Activated CD4-positive, alpha-beta memory T cell treated with anti-CD3 and anti-CD28 coated beads for 36 hours (primary cell): ENCODE measurements at regions not wholly inside any gene's neighbourhood (a gene's known extent, or its start where the extent isn't known, plus 50 kb on each side); places are given as distances from the start of the nearest gene placed in this dataset.

Source experiments
- CTCF ChIA-PET: fragments of 350-600 bp; sonication (Branson Sonifier 250); formaldehyde crosslinking; loops from one replicate; lab custom pipeline; 2021; ENCODE audit warnings: antibody characterized with exemption, inconsistent platforms; lab: Charles Lee
- POLR2A ChIA-PET: fragments of 350-600 bp; sonication (Branson Sonifier 250); formaldehyde crosslinking; loops from one replicate; lab custom pipeline; 2021; ENCODE audit warnings: antibody characterized with exemption; lab: Charles Lee
- DNase-seq: peaks from one replicate; pipeline ENCODE4 v3.0.0-alpha.2; 2020
- H3K27ac Mint-ChIP-seq: one replicate; pipeline ENCODE4 v1.8.0; 2021; ENCODE audit warnings: mixed read lengths
- H3K27me3 Mint-ChIP-seq: one replicate; pipeline ENCODE4 v1.8.0; 2021; ENCODE audit warnings: mixed read lengths
- H3K36me3 Mint-ChIP-seq: one replicate; pipeline ENCODE4 v1.8.0; 2021; ENCODE audit warnings: mixed read lengths
- H3K4me1 Mint-ChIP-seq: one replicate; pipeline ENCODE4 v1.8.0; 2021; ENCODE audit warnings: low read depth, mixed read lengths
- H3K4me3 Mint-ChIP-seq: one replicate; pipeline ENCODE4 v1.8.0; 2021; ENCODE audit warnings: mild to moderate bottlenecking, mixed read lengths
- H3K9me3 Mint-ChIP-seq: one replicate; pipeline ENCODE4 v1.8.0; 2021; ENCODE audit warnings: mixed read lengths
- intact Hi-C: fragments of 100-400 bp; cut with micrococcal nuclease; formaldehyde crosslinking; loops from one replicate; pipeline ENCODE4 v1.15.1; 2023

DNA sequence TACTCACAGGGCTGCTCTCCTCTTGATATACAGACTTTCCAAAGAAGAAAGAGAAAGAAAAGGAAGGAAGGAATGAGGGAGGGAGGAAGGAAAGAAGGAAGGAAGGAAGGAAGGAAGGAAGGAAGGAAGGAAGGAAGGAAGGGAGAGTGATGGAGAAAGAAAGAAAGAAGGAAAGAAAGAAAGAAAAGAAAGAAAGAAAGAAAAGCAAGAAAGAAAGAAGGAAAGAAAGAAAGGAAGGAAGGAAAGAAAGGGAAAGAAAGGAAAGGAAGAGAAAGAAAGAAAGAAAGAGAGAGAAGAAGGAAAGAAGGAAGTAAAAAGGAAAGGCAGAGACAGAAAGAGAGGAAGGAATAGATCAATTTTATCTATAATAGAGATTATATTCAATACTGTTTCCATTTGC lies 1257.4 kb downstream of the EPHA7 start:
- Mint-ChIP-seq H3K36me3 (no peaks in the 10 kb centered on the region), H3K4me1 (no peaks in the 10 kb centered on the region), H3K27ac (no peak overlapping the region), H3K9me3 (peaks cover 5% of the 10 kb centered on the region), H3K4me3 (no peak overlapping the region), H3K27me3 (no peaks in the 10 kb centered on the region)
- intact Hi-C loops = no loop called here
- no peak for DNase-seq
- ChIA-PET POLR2A (no interaction called here), CTCF (no interaction called here)

DNA sequence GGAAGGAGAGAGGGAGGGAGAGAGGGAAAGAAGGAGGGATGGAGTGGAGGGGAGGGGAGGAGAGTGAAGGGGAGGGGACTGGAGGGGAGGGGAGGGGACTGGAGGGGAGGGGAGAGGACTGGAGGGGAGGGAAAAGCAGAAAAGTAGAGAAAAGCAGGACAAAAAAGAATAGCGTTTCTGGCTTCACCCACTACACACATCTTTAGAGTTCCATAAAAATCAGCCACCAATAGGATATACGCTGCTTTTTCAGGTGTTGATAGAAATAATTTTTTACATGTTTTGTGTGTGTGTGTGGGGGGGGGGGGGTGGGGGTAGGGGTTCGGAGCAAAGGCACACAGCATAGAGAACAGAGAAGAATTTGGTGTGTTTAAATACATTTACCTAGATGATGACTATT lies 1259.1 kb downstream of the EPHA7 start:
- H3K9me3 Mint-ChIP-seq = peaks cover 3% of the 10 kb centered on the region
- H3K4me3 Mint-ChIP-seq = no peak overlapping the region
- CTCF ChIA-PET = no interaction called here
- no peaks in the 10 kb centered on the region for H3K27me3 Mint-ChIP-seq
- H3K4me1 Mint-ChIP-seq = no peaks in the 10 kb centered on the region
- POLR2A ChIA-PET = no interaction called here
- no peak for DNase-seq
- intact Hi-C loops = no loop called here
- no peaks in the 10 kb centered on the region for H3K36me3 Mint-ChIP-seq
- no peak overlapping the region for H3K27ac Mint-ChIP-seq

DNA sequence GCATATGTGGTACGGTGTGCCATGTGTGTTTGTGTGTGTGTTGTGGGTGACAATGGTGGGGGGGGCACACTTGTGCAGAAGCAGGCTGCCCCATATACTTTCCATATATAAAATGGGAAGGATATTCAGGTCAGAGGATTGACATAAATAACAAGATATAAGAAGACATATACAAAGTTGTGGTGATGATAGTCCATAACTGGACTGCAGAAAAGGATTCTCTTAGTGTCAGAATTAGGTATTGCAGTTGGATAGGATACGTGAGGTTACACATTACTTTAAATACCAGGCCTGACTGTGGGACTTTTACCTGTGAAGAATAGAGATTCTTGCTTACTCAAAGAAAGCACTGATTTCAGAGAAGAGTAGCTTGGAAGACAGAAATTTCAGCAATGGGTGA lies 1260.3 kb downstream of the EPHA7 start:
- no peaks in the 10 kb centered on the region for H3K36me3 Mint-ChIP-seq
- H3K4me3 Mint-ChIP-seq = no peak overlapping the region
- H3K4me1 Mint-ChIP-seq = no peaks in the 10 kb centered on the region
- intact Hi-C loops = no loop called here
- DNase-seq = no peak
- H3K27ac Mint-ChIP-seq = no peak overlapping the region
- POLR2A ChIA-PET = no interaction called here
- no peaks in the 10 kb centered on the region for H3K27me3 Mint-ChIP-seq
- peaks cover 3% of the 10 kb centered on the region for H3K9me3 Mint-ChIP-seq
- CTCF ChIA-PET = no interaction called here

DNA sequence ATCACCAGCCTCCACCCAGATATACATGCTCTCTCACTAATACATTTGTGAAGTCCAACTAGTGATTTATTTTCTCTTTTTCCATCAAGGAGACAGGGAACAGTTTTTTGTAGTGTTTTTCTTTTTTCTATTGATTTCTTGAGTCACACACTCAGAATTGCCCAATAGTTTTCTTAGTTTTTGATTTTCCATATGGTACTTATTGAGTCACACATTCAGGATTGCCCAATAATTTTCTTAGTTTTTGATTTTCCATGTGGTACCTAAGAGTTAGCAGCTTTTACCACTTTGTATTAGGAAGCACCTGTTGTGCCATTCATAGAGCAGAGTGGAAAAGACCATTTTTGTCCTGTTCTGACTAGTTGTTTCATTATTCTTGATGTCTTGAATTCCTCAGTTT lies 1268.8 kb downstream of the EPHA7 start:
- no peak overlapping the region for H3K27ac Mint-ChIP-seq
- no peaks in the 10 kb centered on the region for H3K27me3 Mint-ChIP-seq
- CTCF ChIA-PET = no interaction called here
- no peaks in the 10 kb centered on the region for H3K9me3 Mint-ChIP-seq
- no peaks in the 10 kb centered on the region for H3K4me1 Mint-ChIP-seq
- no peak for DNase-seq
- no peak overlapping the region for H3K4me3 Mint-ChIP-seq
- intact Hi-C loops = no loop called here
- POLR2A ChIA-PET = no interaction called here
- no peaks in the 10 kb centered on the region for H3K36me3 Mint-ChIP-seq

DNA sequence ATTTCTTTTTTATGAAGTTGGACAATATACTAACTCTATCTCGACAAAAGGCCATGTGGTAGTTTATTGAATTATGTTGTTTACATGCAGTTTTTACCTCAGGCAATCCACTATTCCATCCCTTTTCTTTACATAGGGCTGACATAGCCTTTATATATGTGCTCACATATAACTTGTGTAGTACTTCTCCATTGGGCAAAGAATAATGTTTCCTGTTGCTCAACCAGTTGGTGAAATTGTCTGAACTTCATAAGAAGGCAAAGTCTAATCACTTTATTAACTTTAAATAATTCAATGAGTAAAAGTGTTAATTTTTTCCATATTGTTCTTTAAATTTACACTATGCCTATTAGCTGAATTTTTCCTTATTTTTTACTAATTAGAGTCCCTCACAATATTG lies 1272.1 kb downstream of the EPHA7 start:
- no peaks in the 10 kb centered on the region for H3K4me1 Mint-ChIP-seq
- no peak overlapping the region for H3K4me3 Mint-ChIP-seq
- no peak for DNase-seq
- intact Hi-C loops = no loop called here
- CTCF ChIA-PET = no interaction called here
- H3K27me3 Mint-ChIP-seq = no peaks in the 10 kb centered on the region
- no peaks in the 10 kb centered on the region for H3K36me3 Mint-ChIP-seq
- no peak overlapping the region for H3K27ac Mint-ChIP-seq
- POLR2A ChIA-PET = no interaction called here
- H3K9me3 Mint-ChIP-seq = peaks cover 6% of the 10 kb centered on the region

- CTCF ChIA-PET = no interaction called here
- Mint-ChIP-seq H3K4me1 (no peaks in the 10 kb centered on the region), H3K9me3 (peaks cover 11% of the 10 kb centered on the region), H3K4me3 (no peak overlapping the region), H3K27ac (no peak overlapping the region), H3K36me3 (no peaks in the 10 kb centered on the region), H3K27me3 (no peaks in the 10 kb centered on the region)
- no peak for DNase-seq
- intact Hi-C loops = no loop called here
- POLR2A ChIA-PET = no interaction called here
Observed at GRCh38 chr6:92139601-92140000, 1279.8 kb downstream of the EPHA7 start.

DNA sequence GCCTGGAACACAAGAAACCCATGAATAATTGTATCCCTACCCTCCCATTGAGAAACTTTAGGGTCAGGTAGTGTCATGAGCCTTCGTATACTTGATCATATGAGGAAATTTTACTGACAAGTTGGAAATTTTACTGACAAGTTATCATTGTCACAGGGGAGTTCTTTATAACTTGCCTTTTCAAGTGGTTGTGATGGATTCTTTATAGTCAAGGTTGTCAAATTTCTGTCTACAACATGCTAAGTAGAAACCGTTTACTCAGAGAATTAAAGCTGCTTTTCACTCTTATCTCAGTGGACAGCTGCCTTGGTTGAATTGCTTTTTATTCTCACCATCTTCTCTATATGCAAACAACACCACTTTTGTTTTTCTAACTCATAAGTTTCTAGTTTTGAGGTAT lies 1286.4 kb downstream of the EPHA7 start:
- H3K4me3 Mint-ChIP-seq = no peak overlapping the region
- no peak for DNase-seq
- intact Hi-C loops = no loop called here

DNA sequence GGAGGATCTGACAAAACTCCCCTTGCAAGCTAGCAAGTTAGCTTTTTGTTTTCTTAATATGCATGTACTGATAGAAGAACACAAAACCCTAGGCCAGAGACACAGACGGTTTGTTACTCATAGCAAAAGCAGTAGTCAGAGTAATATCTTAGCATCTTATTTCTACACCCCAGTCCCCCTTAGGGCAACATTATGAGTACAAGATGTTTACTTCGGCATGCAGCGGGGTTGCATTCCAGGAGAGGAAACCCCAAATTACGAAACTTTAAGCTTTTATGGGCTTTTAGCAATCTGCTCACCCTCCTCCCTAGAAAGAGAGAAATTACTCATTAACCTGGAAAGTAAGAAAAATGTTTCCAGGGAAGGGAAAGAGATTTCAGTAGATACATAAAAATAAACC lies 1286.9 kb downstream of the EPHA7 start:
- ChIA-PET CTCF (no interaction called here), POLR2A (no interaction called here)
- no peak for DNase-seq
- Mint-ChIP-seq H3K36me3 (no peaks in the 10 kb centered on the region), H3K9me3 (peaks cover 8% of the 10 kb centered on the region), H3K27ac (no peak overlapping the region), H3K4me3 (no peak overlapping the region), H3K4me1 (no peaks in the 10 kb centered on the region), H3K27me3 (no peaks in the 10 kb centered on the region)
- intact Hi-C loops = no loop called here

More for the DNA sequence above, 1286.4 kb downstream of the EPHA7 start:
- no peaks in the 10 kb centered on the region for H3K4me1 Mint-ChIP-seq
- H3K9me3 Mint-ChIP-seq = peaks cover 8% of the 10 kb centered on the region
- H3K27me3 Mint-ChIP-seq = no peaks in the 10 kb centered on the region
- no peaks in the 10 kb centered on the region for H3K36me3 Mint-ChIP-seq
- H3K27ac Mint-ChIP-seq = no peak overlapping the region
- POLR2A ChIA-PET = no interaction called here
- CTCF ChIA-PET = no interaction called here

DNA sequence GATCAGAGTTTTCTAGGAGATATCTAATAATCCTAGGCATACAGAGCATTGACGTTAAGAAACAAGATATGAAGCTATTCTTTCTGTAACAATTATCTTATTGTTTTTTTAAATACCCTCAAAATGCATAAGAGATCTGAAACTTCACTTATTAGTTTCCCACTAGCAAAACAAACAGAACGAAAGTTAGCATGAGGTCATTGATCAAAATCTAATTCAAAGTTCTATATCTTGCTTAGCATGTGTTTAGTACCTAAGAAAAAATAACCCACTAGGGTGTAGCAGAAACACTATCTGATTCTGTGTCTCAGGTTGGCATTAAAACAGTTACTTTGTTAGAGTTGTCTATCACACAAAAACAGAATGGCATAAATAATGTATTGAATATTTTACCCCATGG lies 1288.4 kb downstream of the EPHA7 start:
- intact Hi-C loops = no loop called here
- ChIA-PET CTCF (no interaction called here), POLR2A (no interaction called here)
- no peaks in the 10 kb centered on the region for H3K4me1 Mint-ChIP-seq
- no peak overlapping the region for H3K27ac Mint-ChIP-seq
- H3K4me3 Mint-ChIP-seq = no peak overlapping the region
- no peaks in the 10 kb centered on the region for H3K36me3 Mint-ChIP-seq
- no peaks in the 10 kb centered on the region for H3K27me3 Mint-ChIP-seq
- peaks cover 13% of the 10 kb centered on the region for H3K9me3 Mint-ChIP-seq
- DNase-seq = no peak

DNA sequence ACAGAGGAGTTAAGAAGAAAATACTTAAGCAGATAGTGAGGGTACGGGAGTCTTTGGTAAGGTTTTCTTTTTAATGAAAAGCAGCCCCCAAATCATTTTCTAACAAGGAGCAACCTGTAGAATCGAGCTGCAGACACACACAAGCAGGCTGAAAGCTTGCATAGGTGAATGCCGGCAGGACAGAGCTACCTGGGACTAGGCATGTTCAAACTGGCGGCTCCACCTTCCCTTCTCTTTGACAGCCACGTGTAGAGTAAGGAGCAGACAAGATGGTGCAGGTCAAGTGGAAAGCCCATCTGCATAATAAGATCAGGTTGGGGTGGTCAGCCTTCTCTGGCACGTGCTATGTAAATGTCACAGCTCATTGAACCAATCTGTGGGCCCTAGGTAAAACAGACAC lies 1292.4 kb downstream of the EPHA7 start:
- no peak for DNase-seq
- H3K4me3 Mint-ChIP-seq = no peak overlapping the region
- H3K4me1 Mint-ChIP-seq = no peaks in the 10 kb centered on the region
- POLR2A ChIA-PET = no interaction called here
- H3K27ac Mint-ChIP-seq = no peak overlapping the region
- H3K9me3 Mint-ChIP-seq = peaks cover 8% of the 10 kb centered on the region
- H3K36me3 Mint-ChIP-seq = no peaks in the 10 kb centered on the region
- intact Hi-C loops = no loop called here
- H3K27me3 Mint-ChIP-seq = no peaks in the 10 kb centered on the region
- CTCF ChIA-PET = no interaction called here

GRCh38 chr6:92126088-92126487 lies 1293.3 kb downstream of the EPHA7 start:
- H3K27me3 Mint-ChIP-seq = no peaks in the 10 kb centered on the region

GRCh38 chr6:92125681-92126080 lies 1293.7 kb downstream of the EPHA7 start:
- Mint-ChIP-seq H3K9me3 (peaks cover 8% of the 10 kb centered on the region), H3K36me3 (no peaks in the 10 kb centered on the region), H3K4me3 (no peak overlapping the region), H3K27me3 (no peaks in the 10 kb centered on the region), H3K4me1 (no peaks in the 10 kb centered on the region), H3K27ac (no peak overlapping the region)
- no peak for DNase-seq
- intact Hi-C loops = no loop called here
- POLR2A ChIA-PET = no interaction called here
- CTCF ChIA-PET = no interaction called here

More at GRCh38 chr6:92126088-92126487, 1293.3 kb downstream of the EPHA7 start:
- no peak for DNase-seq
- no peaks in the 10 kb centered on the region for H3K36me3 Mint-ChIP-seq
- peaks cover 8% of the 10 kb centered on the region for H3K9me3 Mint-ChIP-seq
- intact Hi-C loops = no loop called here
- CTCF ChIA-PET = no interaction called here
- H3K27ac Mint-ChIP-seq = no peak overlapping the region
- no peak overlapping the region for H3K4me3 Mint-ChIP-seq
- POLR2A ChIA-PET = no interaction called here
- no peaks in the 10 kb centered on the region for H3K4me1 Mint-ChIP-seq

GRCh38 chr6:92124200-92124651 lies 1295.1 kb downstream of the EPHA7 start:
- Mint-ChIP-seq H3K9me3 (peaks cover 8% of the 10 kb centered on the region), H3K36me3 (no peaks in the 10 kb centered on the region), H3K27me3 (no peaks in the 10 kb centered on the region), H3K4me1 (no peaks in the 10 kb centered on the region), H3K27ac (no peak overlapping the region), H3K4me3 (no peak overlapping the region)
- ChIA-PET POLR2A (no interaction called here), CTCF (no interaction called here)
- no peak for DNase-seq
- intact Hi-C loops = no loop called here

GRCh38 chr6:92122746-92123145 lies 1296.6 kb downstream of the EPHA7 start:
- CTCF ChIA-PET = no interaction called here
- Mint-ChIP-seq H3K4me1 (no peaks in the 10 kb centered on the region), H3K9me3 (peaks cover 5% of the 10 kb centered on the region), H3K4me3 (no peak overlapping the region), H3K36me3 (no peaks in the 10 kb centered on the region), H3K27me3 (no peaks in the 10 kb centered on the region), H3K27ac (no peak overlapping the region)
- intact Hi-C loops = no loop called here
- POLR2A ChIA-PET = no interaction called here
- DNase-seq = no peak
